CD4-positive, alpha-beta T cell (primary cell): ENCODE measurements at regions not wholly inside any gene's neighbourhood (a gene's known extent, or its start where the extent isn't known, plus 50 kb on each side); places are given as distances from the start of the nearest gene placed in this dataset.
A peak's percentile ranks its signal among the peaks of the same experiment; 100 is the strongest.

ENCODE experiments used
- ATAC-seq: fragments of 200-7000 bp; cut with Tn5 transposase; one replicate; pipeline ENCODE4 v1.10.0; 2022; ENCODE audit warnings: mild to moderate bottlenecking; ENCODE audit not compliant: poor library complexity
- CTCF ChIA-PET: fragments of 350-600 bp; sonication (Branson Sonifier 250); formaldehyde crosslinking; loops from one replicate; lab custom pipeline; 2021; ENCODE audit warnings: antibody characterized with exemption, inconsistent platforms; lab: Charles Lee
- POLR2A ChIA-PET: fragments of 350-600 bp; sonication (Branson Sonifier 250); formaldehyde crosslinking; loops from one replicate; lab custom pipeline; 2021; ENCODE audit warnings: antibody characterized with exemption, inconsistent platforms; lab: Charles Lee
- DNase-seq, 14 experiments: peaks; one replicate each; pipeline ENCODE4 v3.0.0-alpha.2; 2013 to 2020; ENCODE audit warnings: mixed read lengths in 2 of 14
- H3K27ac ChIP-seq, 2 donors: one replicate each; pipeline versions ENCODE4 v1.5.1 to v1.7.0; 2013; ENCODE audit warnings: low read length in 2 of 2, low read depth in 1 of 2, mild to moderate bottlenecking in 1 of 2
- H3K27me3 ChIP-seq, 2 experiments: 1 replicate in 1 of 2; 2 replicates in 1 of 2; pipeline versions ENCODE4 v1.6.1 to v1.7.0; 2013; ENCODE audit warnings: low read length in 2 of 2, control low read depth in 1 of 2, mild to moderate bottlenecking in 1 of 2, moderate library complexity in 1 of 2; ENCODE audit not compliant: insufficient read depth in 2 of 2, control insufficient read depth in 1 of 2
- H3K36me3 ChIP-seq: one replicate; pipeline ENCODE4 v1.6.1; 2013; ENCODE audit warnings: low read length, control low read depth; ENCODE audit not compliant: insufficient read depth
- H3K4me1 ChIP-seq: one replicate; pipeline ENCODE4 v1.6.1; 2013; ENCODE audit warnings: low read length, control low read depth; ENCODE audit not compliant: insufficient read depth
- H3K4me3 ChIP-seq: one replicate; pipeline ENCODE4 v1.5.1; 2013; ENCODE audit warnings: mild to moderate bottlenecking, low read length, moderate library complexity
- H3K9me3 ChIP-seq, 2 experiments: 1 replicate in 1 of 2; 2 replicates in 1 of 2; pipeline versions ENCODE4 v1.6.1 to v1.7.0; 2013; ENCODE audit warnings: low read length in 2 of 2, mild to moderate bottlenecking in 2 of 2, control low read depth in 1 of 2, moderate library complexity in 1 of 2; ENCODE audit not compliant: control insufficient read depth in 1 of 2, insufficient read depth in 1 of 2
- H3K27ac Mint-ChIP-seq: one replicate; pipeline ENCODE4 v1.8.0; 2020; ENCODE audit warnings: mixed read lengths
- H3K27me3 Mint-ChIP-seq: one replicate; pipeline ENCODE4 v1.8.0; 2021; ENCODE audit warnings: mixed read lengths
- H3K36me3 Mint-ChIP-seq: one replicate; pipeline ENCODE4 v1.8.0; 2021; ENCODE audit warnings: low read depth, mixed read lengths
- H3K4me1 Mint-ChIP-seq: one replicate; pipeline ENCODE4 v1.8.0; 2021; ENCODE audit warnings: low read depth, mixed read lengths
- H3K4me3 Mint-ChIP-seq: one replicate; pipeline ENCODE4 v1.8.0; 2020; ENCODE audit warnings: mild to moderate bottlenecking, mixed read lengths
- H3K9me3 Mint-ChIP-seq: one replicate; pipeline ENCODE4 v1.8.0; 2020; ENCODE audit warnings: mixed read lengths
- intact Hi-C, 2 experiments: fragments of 100-400 bp; cut with DNase I in 1 of 2; cut with micrococcal nuclease in 1 of 2; formaldehyde crosslinking; loops; one replicate each; pipeline versions ENCODE4 v1.15.1 to v1.9.0; 2023 to 2025; cut with DNase I, micrococcal nuclease
- TF ChIP-seq, protein P1 (sequence below): fragments of 200-600 bp; IDR thresholded peaks from one replicate; pipeline ENCODE4 v1.8.0; 2022; ENCODE audit warnings: antibody characterized with exemption, mild to moderate bottlenecking

- peaks cover 24% of the 10 kb centered on the region for H3K4me1 Mint-ChIP-seq
Observed at GRCh38 chrX:45843518-45843917, 642.8 kb upstream of the DIPK2B start.

DNA sequence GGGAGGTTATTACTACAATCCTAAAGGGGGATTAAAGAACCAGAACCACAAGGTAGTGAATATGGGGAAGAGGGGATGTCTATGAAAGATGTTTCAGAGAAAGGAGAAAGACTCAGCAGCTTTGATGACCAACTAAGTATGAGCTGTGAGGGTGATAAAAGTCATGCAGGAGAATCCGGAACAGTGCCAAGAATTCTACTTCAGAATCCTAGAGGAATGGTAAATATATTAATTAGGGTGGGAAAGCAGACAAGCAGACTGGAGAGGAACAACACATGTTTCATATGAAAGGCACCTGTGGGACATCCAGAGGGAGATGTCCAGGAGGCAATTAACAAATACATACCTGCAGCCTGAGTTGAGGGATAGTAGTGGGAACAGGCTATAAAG lies 642.2 kb upstream of the DIPK2B start:
- POLR2A ChIA-PET: interaction anchor here (1.3 to 2.1 kb wide), 2 partner anchors 37 to 68 kb away, joined by 3 to 9 read pairs; no protein-coding TSS in a partner anchor
- intact Hi-C loops: loop anchor here in 1 of 2 experiments (2.0 to 10.0 kb wide), 3 partner anchors 41 to 328 kb away; no protein-coding TSS in a partner anchor
- no peak for ATAC-seq

More at GRCh38 chrX:45843518-45843917, 642.8 kb upstream of the DIPK2B start:
- H3K27me3 ChIP-seq: no peaks in the 10 kb centered on the region
- TF ChIP-seq, protein P1, sequence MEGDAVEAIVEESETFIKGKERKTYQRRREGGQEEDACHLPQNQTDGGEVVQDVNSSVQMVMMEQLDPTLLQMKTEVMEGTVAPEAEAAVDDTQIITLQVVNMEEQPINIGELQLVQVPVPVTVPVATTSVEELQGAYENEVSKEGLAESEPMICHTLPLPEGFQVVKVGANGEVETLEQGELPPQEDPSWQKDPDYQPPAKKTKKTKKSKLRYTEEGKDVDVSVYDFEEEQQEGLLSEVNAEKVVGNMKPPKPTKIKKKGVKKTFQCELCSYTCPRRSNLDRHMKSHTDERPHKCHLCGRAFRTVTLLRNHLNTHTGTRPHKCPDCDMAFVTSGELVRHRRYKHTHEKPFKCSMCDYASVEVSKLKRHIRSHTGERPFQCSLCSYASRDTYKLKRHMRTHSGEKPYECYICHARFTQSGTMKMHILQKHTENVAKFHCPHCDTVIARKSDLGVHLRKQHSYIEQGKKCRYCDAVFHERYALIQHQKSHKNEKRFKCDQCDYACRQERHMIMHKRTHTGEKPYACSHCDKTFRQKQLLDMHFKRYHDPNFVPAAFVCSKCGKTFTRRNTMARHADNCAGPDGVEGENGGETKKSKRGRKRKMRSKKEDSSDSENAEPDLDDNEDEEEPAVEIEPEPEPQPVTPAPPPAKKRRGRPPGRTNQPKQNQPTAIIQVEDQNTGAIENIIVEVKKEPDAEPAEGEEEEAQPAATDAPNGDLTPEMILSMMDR: peak; percentile 37
- peak in 5 of 14 experiments; percentile 6 to 55 (median 45) for DNase-seq
- peak; percentile 63 for ATAC-seq
- Mint-ChIP-seq H3K36me3 (peaks cover 12% of the 10 kb centered on the region), H3K9me3 (no peaks in the 10 kb centered on the region), H3K4me3 (no peak overlapping the region), H3K27ac (no peak overlapping the region), H3K27me3 (no peaks in the 10 kb centered on the region)
- peaks cover 8% of the 10 kb centered on the region for H3K4me1 ChIP-seq
- no peak overlapping the region for H3K4me3 ChIP-seq
- H3K27ac ChIP-seq: no peak overlapping the region
- ChIA-PET CTCF (interaction anchor here (1.2 kb wide), 1 partner anchor 328 kb away, joined by 5 read pairs; no protein-coding TSS in a partner anchor), POLR2A (interaction anchor here (2.1 kb wide), 1 partner anchor 37 kb away, joined by 9 read pairs; no protein-coding TSS in a partner anchor)
- no peaks in the 10 kb centered on the region for H3K9me3 ChIP-seq
- H3K36me3 ChIP-seq: peaks cover 5% of the 10 kb centered on the region
- intact Hi-C loops: loop anchor here in 1 of 2 experiments (2.0 to 10.0 kb wide), 3 partner anchors 41 to 329 kb away; no protein-coding TSS in a partner anchor

GRCh38 chrX:45842207-45842925 lies 641.7 kb upstream of the DIPK2B start:
- Mint-ChIP-seq H3K4me3 (no peak overlapping the region), H3K27me3 (no peaks in the 10 kb centered on the region), H3K4me1 (peaks cover 24% of the 10 kb centered on the region), H3K27ac (peak overlapping the region; percentile 36), H3K9me3 (no peaks in the 10 kb centered on the region), H3K36me3 (peaks cover 9% of the 10 kb centered on the region)
- H3K27ac ChIP-seq: no peak overlapping the region
- ChIA-PET POLR2A (interaction anchor here (1.2 to 2.1 kb wide), 3 partner anchors 12 to 68 kb away, joined by 3 to 9 read pairs (median 4); no protein-coding TSS in a partner anchor), CTCF (interaction anchor here (0.9 to 1.2 kb wide), 2 partner anchors 14 to 327 kb away, joined by 5 read pairs; no protein-coding TSS in a partner anchor)
- peaks cover 8% of the 10 kb centered on the region for H3K4me1 ChIP-seq
- H3K4me3 ChIP-seq: no peak overlapping the region
- ATAC-seq (no peak), DNase-seq (no peak)
- TF ChIP-seq, protein P1: no peak
- H3K27me3 ChIP-seq: no peaks in the 10 kb centered on the region
- intact Hi-C loops: loop anchor here in 1 of 2 experiments (2.0 to 10.0 kb wide), 3 partner anchors 40 to 328 kb away; no protein-coding TSS in a partner anchor
- H3K9me3 ChIP-seq: no peaks in the 10 kb centered on the region
- H3K36me3 ChIP-seq: peaks cover 3% of the 10 kb centered on the region

More for the DNA sequence above, 642.2 kb upstream of the DIPK2B start:
- H3K27ac ChIP-seq: no peak overlapping the region
- TF ChIP-seq, protein P1: no peak
- H3K4me3 ChIP-seq: no peak overlapping the region
- H3K27me3 ChIP-seq: no peaks in the 10 kb centered on the region
- peaks cover 24% of the 10 kb centered on the region for H3K4me1 Mint-ChIP-seq
- H3K4me1 ChIP-seq: peaks cover 8% of the 10 kb centered on the region
- H3K4me3 Mint-ChIP-seq: no peak overlapping the region
- H3K9me3 Mint-ChIP-seq: no peaks in the 10 kb centered on the region
- H3K36me3 Mint-ChIP-seq: peaks cover 10% of the 10 kb centered on the region
- H3K27ac Mint-ChIP-seq: peak overlapping the region; percentile 14
- no peak for DNase-seq
- H3K27me3 Mint-ChIP-seq: no peaks in the 10 kb centered on the region
- CTCF ChIA-PET: interaction anchor here (1.2 kb wide), 1 partner anchor 328 kb away, joined by 5 read pairs; no protein-coding TSS in a partner anchor
- H3K9me3 ChIP-seq: no peaks in the 10 kb centered on the region
- peaks cover 5% of the 10 kb centered on the region for H3K36me3 ChIP-seq
